ENCODE measurements at regions not wholly inside any gene's neighbourhood (a gene's known extent, or its start where the extent isn't known, plus 50 kb on each side); places are given as distances from the start of the nearest gene placed in this dataset.

DNA sequence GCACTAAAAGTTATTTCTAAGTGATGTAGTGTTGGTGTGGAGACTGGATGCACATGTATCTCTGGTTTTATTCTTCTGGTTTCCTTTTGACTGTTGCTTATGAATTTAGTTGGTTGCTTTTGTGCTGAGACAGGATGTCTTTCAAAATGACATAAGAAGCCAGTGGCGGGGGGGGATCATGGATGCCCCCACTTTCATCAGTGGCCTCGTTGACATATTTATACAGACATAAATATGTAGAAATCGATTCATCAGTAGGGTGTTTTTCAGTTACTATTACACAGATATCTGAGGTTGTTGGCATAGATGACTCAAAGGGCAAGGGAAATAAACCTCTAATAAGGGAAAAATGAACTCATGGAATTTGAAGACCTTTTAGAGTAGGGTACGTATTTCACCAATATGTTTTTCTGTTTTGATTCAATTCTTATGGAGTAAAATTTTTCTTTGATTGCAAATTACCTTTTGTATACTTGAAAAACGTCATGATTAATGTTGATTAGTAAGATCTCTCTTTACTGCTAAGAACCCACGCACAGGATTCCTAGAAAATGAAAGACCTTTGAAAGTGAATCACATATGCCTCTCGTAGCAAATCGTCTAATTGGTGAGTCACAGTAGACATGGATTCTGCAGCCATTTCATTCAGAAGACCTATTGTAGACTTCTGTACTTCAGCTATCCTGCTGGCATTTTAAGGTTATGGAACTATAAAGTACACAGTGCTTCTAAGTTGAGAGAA, 97.4 kb upstream of the RBMS3 start:
- TF ChIP-seq, protein P1, sequence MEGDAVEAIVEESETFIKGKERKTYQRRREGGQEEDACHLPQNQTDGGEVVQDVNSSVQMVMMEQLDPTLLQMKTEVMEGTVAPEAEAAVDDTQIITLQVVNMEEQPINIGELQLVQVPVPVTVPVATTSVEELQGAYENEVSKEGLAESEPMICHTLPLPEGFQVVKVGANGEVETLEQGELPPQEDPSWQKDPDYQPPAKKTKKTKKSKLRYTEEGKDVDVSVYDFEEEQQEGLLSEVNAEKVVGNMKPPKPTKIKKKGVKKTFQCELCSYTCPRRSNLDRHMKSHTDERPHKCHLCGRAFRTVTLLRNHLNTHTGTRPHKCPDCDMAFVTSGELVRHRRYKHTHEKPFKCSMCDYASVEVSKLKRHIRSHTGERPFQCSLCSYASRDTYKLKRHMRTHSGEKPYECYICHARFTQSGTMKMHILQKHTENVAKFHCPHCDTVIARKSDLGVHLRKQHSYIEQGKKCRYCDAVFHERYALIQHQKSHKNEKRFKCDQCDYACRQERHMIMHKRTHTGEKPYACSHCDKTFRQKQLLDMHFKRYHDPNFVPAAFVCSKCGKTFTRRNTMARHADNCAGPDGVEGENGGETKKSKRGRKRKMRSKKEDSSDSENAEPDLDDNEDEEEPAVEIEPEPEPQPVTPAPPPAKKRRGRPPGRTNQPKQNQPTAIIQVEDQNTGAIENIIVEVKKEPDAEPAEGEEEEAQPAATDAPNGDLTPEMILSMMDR (conservative IDR thresholded peaks at IDR 0.05 in 1 of 2, IDR thresholded peaks at IDR 0.05 in 1 of 2; ENCODE audit: low read depth in 1 of 2, low read length in 2 of 2), result no peak
- TF ChIP-seq EZH2 (IDR thresholded peaks at IDR 0.05; ENCODE audit: low read length, missing control alignments), result no peak

Data from fibroblast of lung (primary cell).